Fibroblast of peridontal ligament (primary cell): ENCODE measurements at regions not wholly inside any gene's neighbourhood (a gene's known extent, or its start where the extent isn't known, plus 50 kb on each side); places are given as distances from the start of the nearest gene placed in this dataset.

Experiments
- DNase-seq: peaks from one replicate; pipeline ENCODE4 v3.0.0-alpha.2; 2010; ENCODE audit errors: extremely low read depth

DNA sequence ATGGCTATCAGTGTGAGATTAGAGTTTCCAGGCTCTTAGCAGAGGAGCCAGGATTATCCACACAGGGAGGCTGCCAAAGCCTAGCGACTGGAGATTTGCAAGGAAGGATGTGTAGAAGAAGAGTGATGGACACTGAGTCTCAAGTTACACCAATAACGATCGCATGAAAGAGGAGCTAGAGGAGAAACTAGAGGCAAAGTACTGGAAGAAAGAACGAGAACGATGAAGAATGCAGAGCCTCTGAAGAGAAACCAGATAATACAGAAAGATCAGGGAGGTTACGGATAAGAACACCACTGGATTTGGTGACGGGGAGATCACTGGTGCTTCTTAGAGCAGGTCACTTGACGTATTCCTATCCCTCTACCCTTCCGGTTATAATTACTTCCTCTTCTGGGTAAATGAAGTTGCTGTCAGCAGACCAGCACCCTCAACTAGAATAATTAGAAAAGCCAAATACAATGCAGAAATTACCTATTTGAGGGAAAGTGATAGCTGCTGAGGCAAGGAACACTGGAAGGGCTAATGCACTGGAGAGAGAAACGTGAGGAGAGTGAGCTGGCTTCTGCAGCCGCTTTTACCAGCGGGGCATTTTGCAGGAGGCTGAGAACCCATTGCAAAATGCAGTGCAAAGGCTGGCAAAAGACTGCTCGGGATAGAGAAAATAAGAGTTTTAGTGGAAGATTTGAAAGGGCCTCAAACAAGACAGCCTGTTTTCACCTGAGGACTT lies 93.1 kb upstream of the HIF1A start:
- DNase-seq: no peak

DNA sequence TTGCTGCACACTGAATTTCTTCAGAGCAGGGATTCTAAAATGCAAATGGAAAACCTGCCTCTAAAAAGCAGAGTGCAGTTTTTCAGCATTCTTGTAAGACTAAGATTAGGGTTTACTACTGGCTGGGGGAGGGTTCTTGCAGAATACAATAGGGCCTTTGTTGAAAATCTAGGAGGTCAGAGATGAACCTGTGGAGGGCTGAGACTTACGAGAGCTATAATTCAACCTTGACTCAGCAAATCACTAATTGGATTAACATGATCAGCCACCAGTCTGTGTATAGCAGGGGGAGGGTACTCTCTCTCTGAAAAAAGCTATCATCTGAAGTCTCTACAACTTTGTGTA lies 92.6 kb upstream of the HIF1A start:
- no peak for DNase-seq

DNA sequence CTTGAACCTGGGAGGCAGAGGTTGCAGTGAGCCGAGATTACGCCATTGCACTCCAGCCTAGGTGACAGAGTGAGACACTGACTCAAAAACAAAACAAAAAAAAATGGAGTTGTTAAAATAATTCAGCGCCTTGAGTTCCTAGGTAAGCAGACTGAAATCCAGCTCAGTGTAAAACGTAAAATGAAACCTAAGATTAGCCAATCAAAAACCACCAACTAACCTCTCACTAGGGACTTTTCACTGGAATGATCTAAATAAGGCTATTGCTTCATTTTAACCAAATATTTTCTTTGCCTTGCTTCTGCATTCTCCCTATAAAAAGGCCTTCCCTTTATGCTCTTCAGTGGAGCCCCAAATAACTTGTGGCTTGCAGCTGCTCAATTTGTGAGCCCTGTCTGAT lies 91.6 kb upstream of the HIF1A start:
- DNase-seq: peak; percentile 89

DNA sequence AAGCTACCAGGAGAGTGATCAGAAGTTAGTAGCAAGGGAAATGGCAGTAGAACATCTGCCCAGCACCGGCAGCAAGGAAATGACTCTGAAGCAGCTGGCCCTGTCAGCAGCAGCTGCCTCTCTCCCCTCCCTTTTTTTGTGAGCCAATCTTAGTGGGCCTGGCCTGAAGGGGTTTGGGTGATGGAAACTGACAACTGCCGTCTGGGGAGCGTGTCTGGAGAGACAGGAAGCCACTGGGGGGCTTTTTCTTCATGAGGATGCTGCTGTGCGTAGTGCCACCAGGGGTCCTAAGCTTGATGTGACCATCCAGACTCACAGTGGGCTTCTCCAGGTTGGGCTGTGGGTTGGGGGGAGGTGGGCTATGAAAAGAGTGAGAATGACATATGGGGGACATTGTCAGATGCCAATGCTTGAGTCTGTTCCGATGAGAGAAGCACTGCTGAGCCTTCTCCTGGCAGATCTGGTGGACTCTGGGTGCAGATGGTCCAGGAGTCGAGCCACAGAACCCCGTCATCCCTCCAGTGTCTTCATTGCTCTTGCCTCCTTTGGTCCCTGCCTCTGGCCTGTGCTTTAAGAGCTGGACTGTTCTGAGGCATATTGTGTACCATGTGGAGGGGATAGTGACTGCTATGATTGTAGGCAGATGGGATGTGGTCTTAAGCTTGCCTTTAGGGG lies 87.6 kb upstream of the HIF1A start:
- no peak for DNase-seq

DNA sequence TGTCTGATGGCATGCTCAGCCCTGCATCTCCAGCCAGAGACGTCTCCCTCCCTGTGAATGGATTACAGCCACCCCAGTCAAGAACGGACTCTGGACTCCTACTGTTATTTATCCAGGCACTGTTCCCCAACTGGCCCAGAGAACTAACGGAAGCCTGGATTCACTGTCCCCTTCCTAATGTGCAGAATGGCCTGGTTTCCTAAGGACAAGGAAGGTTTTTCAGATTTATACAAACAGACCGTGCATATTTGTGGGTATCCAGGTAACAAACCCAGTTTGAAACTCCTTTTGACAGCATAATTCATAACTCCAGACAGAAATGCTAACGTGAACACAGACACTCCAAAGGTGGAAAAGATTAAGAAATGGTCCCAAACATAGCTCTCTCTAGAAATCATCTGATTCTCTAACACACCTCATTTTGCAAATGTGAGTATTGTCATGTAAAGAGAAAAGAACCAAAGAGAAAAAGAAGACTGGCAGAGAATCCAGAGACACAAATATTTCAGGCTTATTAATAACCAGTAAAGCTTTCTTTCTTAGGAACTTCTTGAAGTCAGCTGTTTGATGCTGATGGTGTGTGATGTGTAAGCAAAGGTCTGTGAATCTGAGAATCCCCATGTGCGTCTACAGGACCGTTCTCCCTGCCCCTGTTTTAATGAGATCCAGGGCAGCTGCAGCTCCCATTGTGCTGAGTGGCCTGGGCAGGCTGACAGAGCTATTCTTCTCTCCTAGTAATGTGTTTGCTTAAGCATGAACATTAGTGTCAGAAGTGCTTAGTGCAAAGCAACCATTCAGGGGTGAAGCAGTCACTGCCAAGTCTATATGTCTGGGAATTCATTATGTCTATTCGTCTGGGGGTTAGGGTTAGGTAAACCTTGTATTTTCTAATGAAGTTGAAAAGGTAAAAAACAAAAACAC lies 86.8 kb upstream of the HIF1A start:
- no peak for DNase-seq

DNA sequence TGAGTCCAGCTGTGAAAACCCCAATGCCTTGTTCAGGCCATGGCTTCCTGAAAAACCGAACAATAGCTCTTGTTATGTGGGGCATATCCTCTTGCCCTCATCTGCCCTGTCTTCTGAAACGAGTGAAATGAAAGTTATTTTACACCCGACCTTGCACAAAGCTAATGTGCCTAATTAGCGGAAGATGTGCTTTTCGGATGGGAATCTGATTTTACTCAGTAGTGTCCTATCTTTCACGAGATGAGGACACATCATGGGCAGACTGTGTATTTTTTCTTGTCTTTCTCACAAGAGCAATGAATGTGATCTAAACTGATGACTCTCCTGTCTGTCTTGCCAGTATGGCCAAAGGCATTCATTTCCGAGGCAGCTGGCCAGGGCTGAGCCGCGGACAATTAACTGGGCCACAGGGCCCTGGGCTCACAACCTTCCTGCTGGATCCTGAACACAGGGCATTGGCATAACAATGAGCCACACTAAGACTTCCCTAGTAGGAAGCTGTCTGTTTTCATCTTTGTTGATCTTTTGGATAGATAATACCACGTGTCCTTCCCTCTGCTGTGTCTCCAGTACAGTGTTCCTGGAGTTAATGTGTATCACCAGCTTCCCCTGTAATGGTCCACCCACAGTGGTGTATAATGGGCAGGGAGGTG lies 86.0 kb upstream of the HIF1A start:
- peak; percentile 75 for DNase-seq

DNA sequence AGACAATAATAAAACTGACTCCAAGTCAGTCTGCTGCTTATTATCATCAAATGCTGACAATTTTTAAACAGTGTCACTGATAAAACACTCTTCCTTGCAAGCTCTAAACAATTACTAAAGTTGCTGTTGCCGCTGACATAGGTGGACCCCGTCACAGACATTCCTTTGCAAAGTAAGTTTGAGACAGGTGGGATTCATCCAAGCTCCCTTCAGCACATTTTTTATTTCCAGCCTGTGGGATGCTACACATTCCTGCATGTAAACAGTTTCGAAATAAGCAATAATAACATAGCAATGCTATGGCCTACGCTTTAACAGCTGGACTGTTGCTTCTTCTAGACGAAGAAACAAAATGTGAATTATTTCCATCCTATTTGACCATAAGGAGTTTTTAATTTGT lies 85.4 kb upstream of the HIF1A start:
- DNase-seq: no peak

DNA sequence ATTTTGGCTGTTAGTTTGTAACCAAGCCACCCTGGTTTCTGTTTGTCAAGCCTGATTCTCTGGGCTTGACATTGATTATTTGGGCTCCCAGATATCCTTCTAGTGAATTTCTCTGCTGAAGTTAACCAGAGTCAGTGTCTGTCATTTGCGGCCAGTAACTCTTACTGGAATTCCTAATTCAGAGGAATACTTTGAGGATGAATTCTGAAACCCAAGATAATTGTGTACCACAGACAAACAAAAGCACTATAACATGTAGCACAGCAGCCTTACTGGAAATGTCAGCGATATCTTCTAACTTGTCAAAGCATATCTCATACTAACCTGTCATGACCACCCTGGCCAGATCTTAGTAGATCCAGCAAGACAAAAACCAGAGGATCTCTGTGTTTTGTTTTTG lies 84.4 kb upstream of the HIF1A start:
- DNase-seq: no peak

DNA sequence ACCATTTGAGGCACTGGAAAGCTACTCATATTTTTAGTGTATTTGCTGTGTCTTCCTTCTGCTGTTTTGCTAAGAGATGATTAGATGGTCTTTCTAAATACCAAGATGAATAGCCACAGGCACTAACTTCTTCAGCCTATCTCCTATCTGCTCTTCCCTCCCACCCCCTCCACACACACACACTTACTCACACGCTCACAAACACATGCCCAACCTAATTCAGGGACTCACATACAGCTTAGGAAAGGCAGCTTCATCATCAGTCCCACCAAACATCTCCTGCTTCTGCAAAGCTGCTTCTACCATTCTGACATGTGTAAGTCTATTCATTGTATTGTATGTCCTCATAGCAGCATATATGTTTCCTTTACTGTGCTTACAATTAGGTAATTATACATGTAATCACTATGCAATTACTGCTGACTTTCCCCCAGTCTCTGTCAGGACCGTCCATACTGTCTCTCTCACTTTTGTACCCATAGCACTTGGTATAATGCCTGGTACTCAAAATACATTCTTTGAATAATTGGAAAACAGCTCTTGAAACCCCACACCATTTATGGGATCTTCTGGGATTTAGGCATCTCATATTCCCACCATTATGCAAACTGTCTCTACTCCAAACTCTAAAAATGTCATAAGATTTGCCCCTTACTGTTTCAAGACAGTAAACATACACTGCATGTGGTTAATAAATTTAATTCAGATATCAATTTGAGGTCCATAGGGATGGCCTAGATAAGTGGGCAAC lies 83.3 kb upstream of the HIF1A start:
- DNase-seq: peak; percentile 38

DNA sequence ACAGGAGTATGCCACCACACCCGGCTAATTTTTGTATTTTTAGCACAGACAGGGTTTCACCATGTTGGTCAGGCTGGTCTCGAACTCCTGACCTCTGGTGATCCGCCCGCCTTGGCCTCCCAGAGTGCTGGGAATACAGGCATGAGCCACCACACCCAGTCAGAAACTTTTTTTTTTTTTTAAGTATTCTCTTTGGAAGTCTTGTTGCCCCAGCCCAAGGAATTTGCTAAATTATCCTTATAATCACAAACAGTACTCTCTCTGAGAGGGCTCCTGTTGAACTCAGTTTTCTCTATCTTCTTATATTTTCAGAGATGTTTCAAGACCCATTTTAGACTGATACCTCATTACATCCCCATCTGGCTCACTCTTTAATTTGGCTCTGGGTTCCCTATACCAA lies 82.3 kb upstream of the HIF1A start:
- peak; percentile 55 for DNase-seq

DNA sequence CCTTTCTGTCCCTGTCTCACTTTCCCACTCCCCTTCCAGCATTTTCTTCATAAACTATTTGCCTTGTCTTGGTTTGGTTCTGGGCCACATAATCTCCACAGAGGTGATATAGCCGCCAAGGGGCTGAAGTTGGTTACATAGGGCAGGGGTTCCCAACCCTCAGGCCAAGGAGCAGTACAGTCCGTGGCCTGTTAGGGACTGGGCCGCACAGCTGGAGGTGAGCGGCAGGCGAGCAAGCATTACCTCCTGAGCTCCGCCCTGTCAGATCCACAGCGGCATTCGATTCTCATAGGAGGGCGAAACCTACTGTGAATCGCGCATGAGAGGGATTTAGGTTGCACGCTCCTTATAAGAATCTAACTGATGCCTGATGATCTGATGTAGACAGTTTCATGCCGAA lies 80.6 kb upstream of the HIF1A start:
- DNase-seq: no peak

DNA sequence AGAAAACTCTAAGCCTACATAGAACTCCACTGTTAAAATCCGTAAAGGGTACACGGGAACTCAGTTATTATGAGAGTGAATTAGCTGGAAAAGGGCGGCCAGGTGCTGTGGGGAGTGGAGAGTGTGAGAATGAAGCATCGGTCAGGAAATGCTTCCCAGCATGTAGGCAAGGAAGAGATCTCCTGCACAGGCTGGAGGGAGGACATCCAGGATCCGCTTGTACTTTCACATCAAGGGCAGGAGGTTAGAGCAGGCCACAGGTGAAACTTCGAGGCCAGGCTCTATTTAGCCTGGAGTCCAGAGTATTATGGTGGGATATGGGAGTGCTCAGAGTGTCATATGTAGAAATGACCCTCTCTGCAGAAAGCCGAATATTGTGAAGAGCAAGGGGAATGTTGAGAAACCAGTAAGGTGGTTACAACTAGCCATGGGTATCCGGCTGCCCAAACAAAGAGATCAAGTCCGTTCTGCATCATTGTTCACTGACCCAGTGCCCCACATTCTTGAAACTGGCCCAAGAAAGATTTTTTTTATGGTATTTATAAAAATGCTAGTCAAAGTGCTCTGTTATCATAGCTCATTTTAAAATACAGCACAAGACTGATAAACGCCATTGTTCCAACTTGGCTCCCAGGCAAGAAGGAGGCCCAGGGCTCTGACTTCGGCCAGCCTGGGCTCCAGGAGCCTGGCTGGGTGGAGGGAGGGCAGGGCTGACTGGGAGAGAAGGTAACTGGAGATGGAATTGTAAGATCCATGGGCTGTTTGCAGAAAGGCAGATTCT lies 79.4 kb upstream of the HIF1A start:
- peak; percentile 45 for DNase-seq

DNA sequence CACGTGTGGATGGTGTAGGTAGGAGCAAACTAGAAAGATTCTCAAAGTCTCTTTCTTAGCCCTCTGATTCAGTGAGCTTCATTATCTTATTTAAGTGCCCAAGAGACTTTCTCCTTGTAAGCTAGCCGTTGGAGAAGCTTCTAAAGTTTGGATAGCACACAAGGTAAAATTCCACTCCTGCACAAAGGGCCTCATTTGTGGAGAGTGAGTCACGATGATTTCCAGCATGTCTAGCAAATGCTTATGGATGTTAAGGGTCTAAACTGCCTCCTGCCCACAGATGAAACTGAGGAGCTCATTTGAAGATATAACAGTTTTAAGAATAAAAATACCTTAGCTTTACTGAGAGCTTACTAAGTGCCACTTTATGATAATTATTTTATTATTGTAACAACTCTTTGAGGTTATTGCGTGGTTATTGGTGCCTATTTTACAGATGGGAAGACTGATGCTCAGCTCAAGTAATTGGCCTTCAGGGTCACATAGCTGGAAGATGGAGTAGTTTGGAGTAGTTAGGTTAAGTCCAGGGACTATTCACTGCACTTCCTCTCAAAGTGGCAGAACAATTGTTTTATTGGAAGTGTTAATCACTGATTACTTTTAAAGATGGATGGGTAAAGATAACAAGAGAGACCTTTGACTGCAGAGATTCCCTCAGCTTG lies 78.7 kb upstream of the HIF1A start:
- DNase-seq: peak; percentile 79

DNA sequence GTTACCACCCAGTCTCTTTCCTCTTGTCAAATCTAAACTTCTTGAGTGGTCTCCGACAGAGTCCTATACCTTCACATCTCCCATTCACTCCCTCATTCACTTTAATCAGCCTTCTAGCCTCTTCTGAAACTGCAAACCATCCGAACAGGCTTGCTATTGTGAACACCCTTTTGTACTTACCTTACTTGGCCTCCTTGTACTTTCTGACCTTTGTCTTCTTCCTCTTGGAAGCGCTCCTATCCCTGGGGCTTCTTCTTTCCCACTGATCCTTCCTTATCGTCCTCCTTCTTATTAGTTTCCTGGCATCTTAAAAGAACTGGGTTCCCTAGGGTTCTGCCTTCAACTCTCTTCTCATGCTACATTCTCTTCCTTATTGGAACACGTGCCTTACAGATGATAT lies 76.9 kb upstream of the HIF1A start:
- no peak for DNase-seq

DNA sequence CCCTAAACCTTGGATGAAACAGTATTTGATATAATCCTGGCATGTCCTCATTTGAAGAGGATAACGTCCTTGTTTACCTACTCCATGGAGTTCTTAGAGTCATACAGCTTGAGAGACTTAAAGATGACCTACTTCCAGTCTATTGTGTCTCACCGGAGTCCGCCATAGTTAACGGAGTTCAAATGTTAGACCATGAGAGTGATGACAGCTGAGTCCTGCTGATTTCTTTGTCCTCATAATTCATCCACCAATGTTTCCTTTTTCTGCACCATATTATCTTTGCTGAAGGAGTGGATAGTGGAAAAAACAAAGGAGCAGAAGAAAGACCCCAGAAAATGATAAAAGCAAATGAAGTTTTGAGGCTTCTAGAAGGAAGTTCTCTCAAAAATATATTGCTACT lies 75.8 kb upstream of the HIF1A start:
- no peak for DNase-seq

DNA sequence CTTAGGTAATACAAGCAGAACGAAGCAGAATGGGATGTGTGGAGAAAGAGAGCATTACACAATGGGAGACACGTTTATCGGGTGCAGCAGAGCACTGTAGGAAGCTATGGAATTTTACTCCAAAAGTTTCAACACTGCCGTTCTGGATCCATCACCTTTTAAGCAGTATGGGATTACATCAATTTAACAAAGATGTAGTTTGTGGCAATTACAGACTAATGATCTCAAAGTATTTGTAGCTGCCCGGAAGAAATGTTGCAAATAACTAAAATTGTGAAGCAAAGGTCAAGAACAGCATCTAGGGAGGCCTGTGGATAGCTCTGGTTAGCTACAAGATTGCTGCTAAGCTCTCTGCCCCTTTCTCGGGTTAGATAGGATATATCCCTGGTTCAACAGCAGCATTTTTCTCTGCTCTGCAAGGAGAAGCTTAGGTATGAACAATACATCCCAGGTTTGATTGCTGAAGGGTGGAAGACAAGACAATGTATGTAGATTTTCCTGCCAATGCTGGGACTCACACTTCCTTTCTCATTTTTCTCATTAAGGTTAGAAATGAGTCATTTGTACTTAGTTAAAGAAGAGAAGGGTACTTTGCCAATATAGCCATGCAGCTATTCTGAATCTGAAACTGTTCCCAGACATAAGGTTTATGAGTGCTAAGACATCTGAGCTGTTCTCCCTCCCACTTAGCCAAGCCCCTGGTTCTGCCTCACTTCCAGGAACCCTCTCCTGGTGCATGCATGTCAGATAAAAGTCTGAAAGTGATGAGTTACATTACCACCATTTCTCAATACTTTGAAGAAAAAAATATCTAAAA lies 75.0 kb upstream of the HIF1A start:
- peak; percentile 95 for DNase-seq

DNA sequence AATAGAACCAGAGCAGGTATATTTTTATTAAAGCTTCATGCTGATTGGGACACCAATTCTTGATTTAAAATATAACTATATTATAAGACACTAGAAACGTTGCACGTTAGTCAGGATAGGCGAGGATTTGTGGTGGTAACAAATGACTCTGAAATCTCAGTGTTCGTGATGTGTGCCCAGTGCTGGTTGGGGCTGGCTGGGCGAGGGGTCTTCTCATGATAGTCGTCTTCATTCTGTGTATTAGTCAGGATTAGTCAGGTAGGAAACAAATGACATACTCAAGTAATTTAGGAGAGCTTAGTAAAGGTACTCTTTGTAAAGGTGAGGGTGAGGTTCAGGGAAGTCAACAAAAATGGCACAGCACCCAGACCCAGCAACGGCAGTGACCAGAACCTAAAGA lies 73.9 kb upstream of the HIF1A start:
- no peak for DNase-seq

DNA sequence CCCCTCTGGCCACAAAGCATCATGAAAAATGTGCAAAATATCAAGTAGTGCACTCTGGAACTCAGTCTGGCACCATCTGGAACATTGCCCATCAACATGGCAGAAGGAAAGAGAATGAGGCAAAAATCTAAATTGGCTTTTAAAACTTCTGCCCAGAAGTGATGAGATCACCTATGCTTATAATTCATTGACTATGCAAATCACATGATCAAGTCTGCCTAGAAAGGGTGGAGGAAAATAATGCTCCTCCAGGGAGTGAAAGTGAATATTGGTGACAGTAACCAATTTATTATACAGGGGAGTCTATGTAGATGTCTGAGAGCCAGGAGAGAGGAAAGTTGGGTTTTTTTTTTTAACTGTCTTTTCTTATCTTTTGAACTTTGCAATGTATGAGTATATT lies 73.3 kb upstream of the HIF1A start:
- DNase-seq: no peak

DNA sequence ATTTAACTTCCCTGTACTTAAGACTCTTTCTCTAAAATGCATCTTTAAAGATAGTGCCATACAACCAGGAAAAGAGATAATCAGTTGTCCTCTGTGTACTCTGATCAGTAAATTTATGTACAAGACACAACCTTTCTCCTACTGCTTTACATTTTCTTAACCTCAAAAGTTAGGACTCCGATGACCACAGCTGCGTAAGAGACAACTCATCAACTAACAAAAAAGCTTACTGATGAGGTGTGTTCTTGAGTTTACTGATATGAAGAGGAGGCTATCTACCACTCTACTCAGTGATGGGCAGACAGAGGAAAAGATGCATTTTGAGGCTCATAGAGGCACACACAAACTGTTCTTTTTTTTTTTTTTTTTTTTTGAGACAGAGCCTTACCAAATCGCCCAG lies 71.4 kb upstream of the HIF1A start:
- DNase-seq: no peak
